ENCODE measurements at regions not wholly inside any gene's neighbourhood (a gene's known extent, or its start where the extent isn't known, plus 50 kb on each side); places are given as distances from the start of the nearest gene placed in this dataset.
A peak's percentile ranks its signal among the peaks of the same experiment; 100 is the strongest.

- Mint-ChIP-seq H3K27me3 (no peaks in the 10 kb centered on the region), H3K36me3 (no peaks in the 10 kb centered on the region), H3K4me3 (no peak overlapping the region), H3K9me3 (peaks cover 1% of the 10 kb centered on the region), H3K27ac (no peak overlapping the region), H3K4me1 (ENCODE audit: unreplicated experiment) (peaks cover 5% of the 10 kb centered on the region)
- TF ChIP-seq, protein P1, sequence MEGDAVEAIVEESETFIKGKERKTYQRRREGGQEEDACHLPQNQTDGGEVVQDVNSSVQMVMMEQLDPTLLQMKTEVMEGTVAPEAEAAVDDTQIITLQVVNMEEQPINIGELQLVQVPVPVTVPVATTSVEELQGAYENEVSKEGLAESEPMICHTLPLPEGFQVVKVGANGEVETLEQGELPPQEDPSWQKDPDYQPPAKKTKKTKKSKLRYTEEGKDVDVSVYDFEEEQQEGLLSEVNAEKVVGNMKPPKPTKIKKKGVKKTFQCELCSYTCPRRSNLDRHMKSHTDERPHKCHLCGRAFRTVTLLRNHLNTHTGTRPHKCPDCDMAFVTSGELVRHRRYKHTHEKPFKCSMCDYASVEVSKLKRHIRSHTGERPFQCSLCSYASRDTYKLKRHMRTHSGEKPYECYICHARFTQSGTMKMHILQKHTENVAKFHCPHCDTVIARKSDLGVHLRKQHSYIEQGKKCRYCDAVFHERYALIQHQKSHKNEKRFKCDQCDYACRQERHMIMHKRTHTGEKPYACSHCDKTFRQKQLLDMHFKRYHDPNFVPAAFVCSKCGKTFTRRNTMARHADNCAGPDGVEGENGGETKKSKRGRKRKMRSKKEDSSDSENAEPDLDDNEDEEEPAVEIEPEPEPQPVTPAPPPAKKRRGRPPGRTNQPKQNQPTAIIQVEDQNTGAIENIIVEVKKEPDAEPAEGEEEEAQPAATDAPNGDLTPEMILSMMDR (conservative IDR thresholded peaks at IDR 0.05), result peak; percentile 84
- DNase-seq (ENCODE audit: extremely low spot score, unreplicated experiment), result no peak
These were observed 74.3 kb upstream of the GNAI1 start for GRCh38 chr7:80060218-80060806.

GRCh38 chr7:80057488-80057887 is 77.1 kb upstream of the GNAI1 start:
- peaks cover 3% of the 10 kb centered on the region for H3K4me1 Mint-ChIP-seq (ENCODE audit: unreplicated experiment)
- no peak overlapping the region for H3K27ac Mint-ChIP-seq
- no peaks in the 10 kb centered on the region for H3K27me3 Mint-ChIP-seq
- DNase-seq (ENCODE audit: extremely low spot score, unreplicated experiment), result no peak
- TF ChIP-seq, protein P1 (conservative IDR thresholded peaks at IDR 0.05), result no peak
- no peaks in the 10 kb centered on the region for H3K9me3 Mint-ChIP-seq
- no peaks in the 10 kb centered on the region for H3K36me3 Mint-ChIP-seq
- no peak overlapping the region for H3K4me3 Mint-ChIP-seq

GRCh38 chr7:80054356-80054755 is 80.3 kb upstream of the GNAI1 start:
- Mint-ChIP-seq H3K9me3 (no peaks in the 10 kb centered on the region), H3K27ac (no peak overlapping the region), H3K4me1 (ENCODE audit: unreplicated experiment) (peaks cover 3% of the 10 kb centered on the region), H3K36me3 (no peaks in the 10 kb centered on the region), H3K27me3 (no peaks in the 10 kb centered on the region), H3K4me3 (no peak overlapping the region)
- TF ChIP-seq, protein P1 (conservative IDR thresholded peaks at IDR 0.05), result no peak
- no peak for DNase-seq (ENCODE audit: extremely low spot score, unreplicated experiment)

- TF ChIP-seq, protein P1 (conservative IDR thresholded peaks at IDR 0.05), result no peak
- H3K27ac Mint-ChIP-seq, result peak overlapping the region; percentile 57
- DNase-seq (ENCODE audit: extremely low spot score, unreplicated experiment), result no peak
- H3K4me3 Mint-ChIP-seq, result no peak overlapping the region
- H3K9me3 Mint-ChIP-seq, result no peaks in the 10 kb centered on the region
- peaks cover 3% of the 10 kb centered on the region for H3K4me1 Mint-ChIP-seq (ENCODE audit: unreplicated experiment)
- no peaks in the 10 kb centered on the region for H3K36me3 Mint-ChIP-seq
- H3K27me3 Mint-ChIP-seq, result no peaks in the 10 kb centered on the region
These were observed 81.5 kb upstream of the GNAI1 start for GRCh38 chr7:80053124-80053523.

- Mint-ChIP-seq H3K9me3 (peaks cover 10% of the 10 kb centered on the region), H3K4me3 (no peak overlapping the region), H3K4me1 (ENCODE audit: unreplicated experiment) (peaks cover under 1% of the 10 kb centered on the region), H3K27ac (no peak overlapping the region), H3K27me3 (peaks cover 8% of the 10 kb centered on the region), H3K36me3 (no peaks in the 10 kb centered on the region)
- no peak for DNase-seq (ENCODE audit: extremely low spot score, unreplicated experiment)
- TF ChIP-seq, protein P1 (conservative IDR thresholded peaks at IDR 0.05), result peak; percentile 67
These were observed 86.7 kb upstream of the GNAI1 start for GRCh38 chr7:80047856-80048459.

Data from type B pancreatic cell (in vitro differentiated cells).